M059J (cell line): ENCODE measurements at regions not wholly inside any gene's neighbourhood (a gene's known extent, or its start where the extent isn't known, plus 50 kb on each side); places are given as distances from the start of the nearest gene placed in this dataset.

Experiments used
- DNase-seq: peaks from one replicate; pipeline ENCODE4 v3.0.0-alpha.2; 2012; ENCODE audit warnings: low read depth

GRCh38 chr13:23488442-23488841 lies 54.9 kb upstream of the SACS start:
- DNase-seq, result peak; percentile 98

GRCh38 chr13:23496255-23496654 lies 62.8 kb upstream of the SACS start:
- no peak for DNase-seq

- no peak for DNase-seq
Measured at GRCh38 chr13:23497191-23497590, 63.7 kb upstream of the SACS start.

- DNase-seq, result peak; percentile 95
Measured at GRCh38 chr13:23500849-23501248, 67.3 kb upstream of the SACS start.

- DNase-seq, result peak; percentile 97
Measured at GRCh38 chr13:23504180-23504579, 66.0 kb upstream of the TNFRSF19 start.

- peak; percentile 94 for DNase-seq
Measured at GRCh38 chr13:23505007-23505406, 65.2 kb upstream of the TNFRSF19 start.

- peak; percentile 91 for DNase-seq
Measured at GRCh38 chr13:23506071-23506806, 64.0 kb upstream of the TNFRSF19 start.

GRCh38 chr13:23506807-23507291 lies 63.4 kb upstream of the TNFRSF19 start:
- DNase-seq, result peak; percentile 95

DNA sequence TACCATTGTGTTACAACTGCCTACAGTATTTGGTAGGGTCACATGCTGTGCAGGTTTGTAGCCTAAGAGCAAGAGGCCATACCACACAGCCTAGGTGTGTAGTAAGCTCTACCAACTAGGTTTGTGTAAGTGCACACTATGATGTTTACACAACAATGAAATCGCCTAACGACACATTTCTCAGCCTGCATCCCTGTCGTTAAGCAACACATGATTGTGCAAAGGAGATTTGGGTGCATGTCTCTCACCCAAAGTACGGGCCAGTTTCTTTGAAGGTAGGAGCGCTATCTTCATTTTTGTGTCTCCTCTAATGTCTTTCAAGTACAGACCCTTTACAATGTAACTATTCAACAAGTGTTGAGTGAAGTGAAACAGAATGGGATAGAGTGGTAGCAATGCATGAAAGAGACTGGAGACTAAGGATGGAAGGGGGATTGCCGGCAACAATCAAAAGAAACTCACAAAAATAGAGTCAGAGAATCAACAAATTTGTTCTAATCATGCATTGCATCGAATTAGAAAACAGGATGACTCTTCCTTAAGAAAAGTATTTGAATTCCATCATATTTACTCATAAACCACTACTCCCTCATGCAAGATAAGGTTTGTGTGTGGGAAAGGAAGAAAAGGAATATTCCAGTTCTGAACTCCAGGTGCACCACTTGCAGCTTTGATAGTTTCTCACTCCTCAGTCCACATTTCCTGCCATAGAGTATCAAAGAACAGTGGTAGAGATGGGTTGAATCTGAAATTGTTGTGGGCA lies 60.2 kb upstream of the TNFRSF19 start:
- DNase-seq, result peak; percentile 93

DNA sequence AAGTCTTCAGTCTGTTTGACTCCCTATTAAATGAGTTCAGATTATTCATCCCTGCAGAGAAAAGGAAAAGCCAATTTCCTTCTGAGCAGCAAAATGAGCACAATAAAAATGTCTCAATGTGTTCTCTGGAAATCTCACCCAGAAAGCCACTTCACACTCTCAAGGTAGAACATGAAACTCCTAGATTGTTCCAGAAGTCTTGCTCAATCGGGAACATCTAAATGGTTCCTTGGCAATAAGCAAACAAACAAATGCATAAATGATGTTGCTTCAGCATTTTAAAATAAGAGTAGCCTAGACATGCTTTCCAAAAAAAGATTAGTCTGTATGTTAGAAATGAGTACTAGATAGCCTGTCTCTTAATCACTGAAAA lies 59.7 kb upstream of the TNFRSF19 start:
- no peak for DNase-seq

GRCh38 chr13:23510979-23511735 lies 59.1 kb upstream of the TNFRSF19 start:
- DNase-seq, result peak; percentile 70

- no peak for DNase-seq
Measured at GRCh38 chr13:23512762-23513395, 57.3 kb upstream of the TNFRSF19 start.

GRCh38 chr13:23513455-23513854 lies 56.8 kb upstream of the TNFRSF19 start:
- no peak for DNase-seq

DNA sequence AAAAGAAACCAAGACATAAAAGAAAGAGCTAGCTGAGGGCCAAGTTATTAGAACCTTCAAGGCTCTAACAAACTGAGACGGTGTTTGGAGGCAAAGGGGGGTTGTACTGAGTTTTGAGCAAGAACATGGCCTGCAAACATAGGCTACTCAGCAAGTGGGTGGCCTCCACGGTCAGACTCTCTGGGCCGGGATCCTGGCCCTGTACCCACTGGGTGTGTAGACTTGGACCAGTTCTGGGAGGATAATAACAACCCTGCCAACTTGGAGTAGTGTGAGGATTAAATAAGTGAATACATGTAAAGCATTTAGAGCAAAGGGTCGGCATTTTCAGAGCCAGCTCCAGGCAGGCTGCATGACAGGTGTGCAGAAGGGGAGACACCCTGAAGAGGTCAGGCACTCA lies 56.1 kb upstream of the TNFRSF19 start:
- DNase-seq, result no peak

- DNase-seq, result no peak
Measured at GRCh38 chr13:23515116-23515515, 55.1 kb upstream of the TNFRSF19 start.

DNA sequence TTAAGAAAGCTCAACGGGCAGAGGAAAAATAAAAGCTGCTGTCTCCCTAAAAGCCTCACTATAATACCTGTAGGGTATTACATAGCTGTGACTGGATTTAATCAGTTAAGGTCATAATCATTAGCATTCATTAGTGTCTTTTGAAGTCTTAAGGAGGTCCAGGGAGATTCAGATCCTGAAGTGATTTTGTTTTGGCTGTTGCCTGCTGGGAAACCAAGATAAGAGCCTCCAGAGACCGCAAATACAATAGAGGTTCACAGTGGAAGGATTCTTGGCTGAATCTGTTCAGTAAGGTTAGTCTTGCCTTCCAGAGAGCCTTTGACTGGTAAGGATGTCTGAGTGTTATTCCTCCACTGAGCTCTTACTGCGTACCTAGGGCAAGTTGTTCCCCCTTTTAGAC lies 54.0 kb upstream of the TNFRSF19 start:
- no peak for DNase-seq

DNA sequence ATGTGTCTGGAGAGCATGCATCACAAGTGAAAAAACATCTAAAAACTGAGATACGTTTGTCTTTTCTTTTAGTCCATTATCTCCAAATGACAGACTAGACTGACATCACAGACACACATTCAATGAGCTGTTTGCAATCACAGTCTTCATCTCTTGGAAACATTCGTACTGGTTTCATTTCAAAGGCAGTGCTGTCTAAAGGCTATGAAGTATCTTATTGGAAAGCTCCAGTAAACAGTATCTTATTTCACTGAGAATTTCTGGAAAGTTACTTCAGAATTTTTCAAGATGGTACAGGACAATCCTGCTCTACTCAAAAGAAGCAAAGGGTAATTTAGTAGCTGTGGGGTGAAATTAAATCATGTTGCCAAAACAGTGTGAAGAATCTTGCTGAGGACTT lies 53.5 kb upstream of the TNFRSF19 start:
- DNase-seq, result no peak

DNA sequence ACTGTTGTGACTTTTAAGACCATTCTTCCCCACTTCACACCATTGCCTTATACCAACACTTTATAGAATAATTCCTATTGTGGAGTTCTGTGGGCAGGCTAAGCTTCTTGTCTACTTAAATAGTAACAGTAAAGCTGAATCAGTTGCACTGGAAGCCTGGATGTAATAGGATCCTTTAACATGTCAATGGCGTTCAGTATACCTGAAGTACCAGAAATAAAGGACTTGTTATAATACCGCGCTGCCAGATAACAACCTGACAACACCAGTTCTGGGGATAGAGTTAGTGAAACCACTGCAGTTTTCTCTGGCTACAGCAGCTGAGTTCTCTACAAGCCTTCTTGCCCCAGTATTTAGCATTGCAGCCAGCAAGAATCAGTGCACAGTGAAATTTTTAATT lies 52.0 kb upstream of the TNFRSF19 start:
- DNase-seq, result no peak
